ENCODE measurements at regions not wholly inside any gene's neighbourhood (a gene's known extent, or its start where the extent isn't known, plus 50 kb on each side); places are given as distances from the start of the nearest gene placed in this dataset.

- TF ChIP-seq POLR2A (IDR thresholded peaks at IDR 0.05) (no peak), CTCF (IDR thresholded peaks at IDR 0.05) (no peak)
These were observed 391.8 kb downstream of the ZPLD1 start for GRCh38 chr3:102826636-102827035.
